ENCODE measurements at regions not wholly inside any gene's neighbourhood (a gene's known extent, or its start where the extent isn't known, plus 50 kb on each side); places are given as distances from the start of the nearest gene placed in this dataset.

DNA sequence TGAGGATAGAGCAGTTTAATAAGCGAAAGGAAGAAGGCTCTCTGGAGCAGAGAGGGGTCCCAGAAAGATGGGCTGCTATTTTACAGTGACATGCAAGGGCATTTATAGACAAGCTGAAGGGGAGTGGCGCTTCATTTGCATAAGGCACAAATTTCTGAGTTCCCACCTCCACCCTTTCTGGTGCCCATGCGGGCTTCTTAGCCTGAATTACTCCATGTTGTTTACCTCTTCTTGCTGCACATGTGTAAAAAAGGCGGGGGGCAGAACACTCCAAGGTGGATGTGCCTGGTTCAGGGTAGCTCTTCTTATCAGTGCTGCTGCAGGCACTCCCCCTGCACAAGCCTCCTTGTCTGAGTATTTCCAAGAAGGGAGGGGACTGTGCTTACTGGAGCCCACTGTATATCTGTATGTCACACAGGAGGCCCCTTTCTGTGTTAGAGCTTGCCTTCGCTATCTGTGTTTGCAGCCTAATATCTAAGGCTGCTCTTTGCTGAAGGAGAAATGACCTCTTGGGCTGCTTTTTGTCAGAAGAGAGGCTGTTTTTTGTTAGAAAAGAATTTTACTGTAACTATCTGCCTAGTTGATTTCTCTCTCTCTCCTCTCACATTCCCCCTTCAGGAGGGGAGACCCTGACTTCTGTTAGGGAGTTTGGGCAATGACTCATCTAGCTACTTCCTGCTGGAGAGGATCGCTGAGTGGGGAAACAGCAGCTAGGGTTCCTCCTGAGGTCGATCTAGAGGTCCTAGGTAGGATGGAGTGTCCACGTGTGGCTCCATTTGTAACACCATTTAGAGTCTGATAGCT lies 1057.0 kb upstream of the CNTN5 start:
- TF ChIP-seq, protein P1, sequence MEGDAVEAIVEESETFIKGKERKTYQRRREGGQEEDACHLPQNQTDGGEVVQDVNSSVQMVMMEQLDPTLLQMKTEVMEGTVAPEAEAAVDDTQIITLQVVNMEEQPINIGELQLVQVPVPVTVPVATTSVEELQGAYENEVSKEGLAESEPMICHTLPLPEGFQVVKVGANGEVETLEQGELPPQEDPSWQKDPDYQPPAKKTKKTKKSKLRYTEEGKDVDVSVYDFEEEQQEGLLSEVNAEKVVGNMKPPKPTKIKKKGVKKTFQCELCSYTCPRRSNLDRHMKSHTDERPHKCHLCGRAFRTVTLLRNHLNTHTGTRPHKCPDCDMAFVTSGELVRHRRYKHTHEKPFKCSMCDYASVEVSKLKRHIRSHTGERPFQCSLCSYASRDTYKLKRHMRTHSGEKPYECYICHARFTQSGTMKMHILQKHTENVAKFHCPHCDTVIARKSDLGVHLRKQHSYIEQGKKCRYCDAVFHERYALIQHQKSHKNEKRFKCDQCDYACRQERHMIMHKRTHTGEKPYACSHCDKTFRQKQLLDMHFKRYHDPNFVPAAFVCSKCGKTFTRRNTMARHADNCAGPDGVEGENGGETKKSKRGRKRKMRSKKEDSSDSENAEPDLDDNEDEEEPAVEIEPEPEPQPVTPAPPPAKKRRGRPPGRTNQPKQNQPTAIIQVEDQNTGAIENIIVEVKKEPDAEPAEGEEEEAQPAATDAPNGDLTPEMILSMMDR (conservative IDR thresholded peaks at IDR 0.05): no peak
- H3K27ac ChIP-seq: no peak overlapping the region

DNA sequence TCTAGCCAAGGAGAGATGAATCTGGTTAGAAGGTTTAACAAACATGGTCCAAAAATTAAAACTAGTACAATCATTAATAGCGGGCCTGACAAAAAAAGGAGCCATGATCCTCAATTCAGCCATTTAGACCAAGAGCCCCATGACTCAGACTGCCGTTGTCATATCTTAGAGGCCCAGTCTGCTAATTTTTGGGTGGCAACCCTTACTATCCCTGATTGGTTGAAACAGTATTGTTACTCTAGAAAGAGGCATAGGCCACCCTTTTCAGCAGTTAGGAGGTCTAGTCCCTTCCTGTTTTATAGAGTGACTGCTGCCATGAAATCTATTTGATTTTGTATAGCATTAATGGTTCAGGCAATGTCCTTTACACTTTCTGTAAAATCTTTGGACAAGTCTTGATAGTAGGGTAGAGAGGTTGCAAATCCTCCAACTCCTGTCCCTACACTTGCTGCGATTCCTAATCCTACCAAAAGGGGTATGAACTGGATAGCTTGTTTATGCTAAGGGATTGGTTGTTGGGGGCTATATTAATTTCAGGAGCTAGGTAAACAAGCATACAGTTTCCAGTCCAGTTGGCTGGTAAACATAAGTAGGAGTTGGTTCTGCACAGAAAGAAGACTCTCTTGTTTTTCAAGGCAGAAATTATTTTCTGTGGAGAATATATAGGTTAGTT lies 1056.3 kb upstream of the CNTN5 start:
- no peak overlapping the region for H3K27ac ChIP-seq
- TF ChIP-seq, protein P1 (conservative IDR thresholded peaks at IDR 0.05): no peak

DNA sequence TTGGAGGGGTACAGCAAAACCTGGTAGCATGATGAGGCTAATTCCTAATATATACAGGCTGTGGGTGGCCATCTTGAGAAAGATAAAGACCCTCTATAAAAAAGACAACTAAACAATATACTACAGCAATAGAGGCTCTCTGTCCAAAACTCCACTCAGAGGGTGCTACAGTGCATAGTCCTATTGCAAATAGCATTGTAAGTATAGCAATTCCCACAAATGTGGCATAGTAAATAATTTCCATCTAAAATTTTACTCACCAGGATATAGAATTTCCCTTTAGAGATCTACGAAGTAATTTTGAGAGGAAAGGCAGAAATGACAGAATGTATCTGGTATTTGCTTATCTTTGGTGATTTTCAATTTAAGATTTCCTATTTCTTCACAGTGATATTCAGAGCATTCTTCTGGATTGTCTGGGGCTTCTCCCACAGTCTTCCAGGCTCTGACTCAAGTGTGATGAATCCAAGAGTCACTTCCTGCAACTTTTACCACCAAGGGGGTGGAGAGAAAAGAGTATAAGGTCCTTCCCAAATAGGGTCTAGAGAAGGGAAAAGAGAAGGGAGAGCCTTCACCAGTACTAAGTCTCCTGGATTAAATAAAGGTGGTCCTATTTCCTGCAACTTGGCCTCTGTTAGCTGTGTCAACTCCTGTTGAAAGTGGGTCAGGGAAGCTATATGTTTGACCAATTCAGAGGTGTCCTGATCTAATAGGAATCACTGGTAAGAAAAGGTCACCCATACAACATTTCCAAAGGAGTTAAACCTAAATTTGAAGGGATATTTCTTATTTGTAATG lies 1054.7 kb upstream of the CNTN5 start:
- TF ChIP-seq, protein P1 (conservative IDR thresholded peaks at IDR 0.05): no peak
- H3K27ac ChIP-seq: no peak overlapping the region

DNA sequence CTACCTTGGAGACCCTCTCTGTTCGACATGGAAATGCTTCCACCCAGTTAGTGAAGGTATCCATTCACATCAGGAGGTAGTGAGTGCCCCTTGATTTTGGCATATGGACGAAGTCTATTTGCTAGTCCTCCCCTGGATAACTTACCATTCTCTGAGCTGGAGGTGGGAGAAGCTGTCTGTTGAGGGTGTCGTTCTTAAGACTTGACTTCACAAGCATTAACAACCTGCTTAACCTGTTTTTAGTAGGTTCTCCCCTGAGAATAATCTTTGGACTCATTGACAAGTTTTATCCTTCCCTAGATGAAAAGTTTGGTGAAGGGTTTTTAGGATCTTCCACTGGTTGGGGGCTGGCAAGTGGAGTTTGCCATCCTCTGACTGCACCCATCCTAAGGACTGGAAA lies 1053.8 kb upstream of the CNTN5 start:
- H3K27ac ChIP-seq: no peak overlapping the region
- TF ChIP-seq, protein P1 (conservative IDR thresholded peaks at IDR 0.05): no peak

DNA sequence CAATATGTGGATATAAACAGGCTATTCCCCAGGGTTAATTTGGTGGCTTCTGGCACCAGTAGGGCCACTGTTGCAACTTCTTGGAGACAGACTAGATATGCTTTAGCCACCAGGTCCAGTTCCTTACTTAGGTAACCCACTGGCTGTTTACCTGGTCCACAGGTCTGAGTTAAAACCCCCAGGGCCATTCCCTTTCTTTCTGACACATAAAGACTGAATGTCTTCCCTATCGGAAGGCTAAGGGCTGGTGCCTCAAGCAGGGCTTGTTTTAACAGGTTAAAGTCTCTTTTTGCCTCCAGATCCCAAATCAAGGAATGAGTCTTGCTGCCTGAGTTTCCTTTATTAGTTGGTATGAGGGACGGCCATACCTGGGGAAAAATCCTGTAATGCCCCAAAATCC lies 1052.7 kb upstream of the CNTN5 start:
- no peak overlapping the region for H3K27ac ChIP-seq
- TF ChIP-seq, protein P1 (conservative IDR thresholded peaks at IDR 0.05): no peak

DNA sequence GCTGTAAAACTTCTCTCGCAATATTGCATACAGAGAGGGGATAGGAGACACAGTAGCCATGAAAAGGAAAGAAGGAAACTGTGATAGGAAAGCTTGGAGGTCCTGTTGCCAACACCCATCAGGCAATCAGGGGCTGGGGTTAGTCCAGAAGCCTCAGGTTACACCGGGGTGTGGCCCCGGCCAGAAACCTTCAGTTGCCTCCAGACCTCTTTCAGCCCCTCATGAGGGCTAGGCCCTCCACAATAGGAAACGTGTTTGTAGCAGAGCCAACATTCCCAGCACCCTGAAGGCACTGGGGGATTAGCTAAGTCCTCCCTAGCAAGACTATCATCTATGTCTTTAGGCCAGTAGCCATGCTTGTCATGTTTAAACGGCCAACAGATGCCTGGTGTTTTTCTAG lies 1048.0 kb upstream of the CNTN5 start:
- no peak overlapping the region for H3K27ac ChIP-seq
- TF ChIP-seq, protein P1 (conservative IDR thresholded peaks at IDR 0.05): no peak

DNA sequence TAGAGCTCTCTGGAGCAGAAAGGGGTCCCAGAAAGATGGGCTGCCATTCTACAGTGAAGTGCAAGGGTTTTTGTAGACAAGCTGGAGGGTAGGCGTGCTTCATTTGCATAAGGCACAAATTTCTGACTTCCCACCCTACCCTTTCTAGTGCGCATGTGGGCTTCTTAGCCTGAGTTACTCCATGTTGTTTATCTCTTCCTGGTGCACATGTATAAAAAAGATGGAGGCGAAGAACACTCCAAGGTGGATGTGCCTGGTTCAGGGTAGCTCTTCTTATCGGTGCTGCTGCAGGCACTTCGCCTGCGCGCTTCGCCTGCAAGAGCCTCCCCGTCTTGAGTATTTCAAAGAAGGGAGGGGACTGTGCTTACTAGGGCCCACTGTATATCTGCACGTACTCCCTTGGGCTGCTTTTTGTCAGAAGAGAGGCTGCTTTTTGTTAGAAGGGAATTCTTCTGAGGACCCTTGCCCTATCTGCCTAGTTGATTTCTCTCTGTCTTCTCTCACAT lies 1047.3 kb upstream of the CNTN5 start:
- TF ChIP-seq, protein P1 (conservative IDR thresholded peaks at IDR 0.05): no peak
- no peak overlapping the region for H3K27ac ChIP-seq
